K562 (cell line): ENCODE measurements at regions not wholly inside any gene's neighbourhood (a gene's known extent, or its start where the extent isn't known, plus 50 kb on each side); places are given as distances from the start of the nearest gene placed in this dataset.
A peak's percentile ranks its signal among the peaks of the same experiment; 100 is the strongest.

ENCODE experiments used
- CAMTA2 ChIP-seq: fragments of 250-450 bp; sonication (Bioruptor Pico); conservative IDR thresholded peaks from 2 replicates; pipeline ENCODE4 v1.5.1; 2022
- DIDO1 ChIP-seq: fragments of 450-650 bp; IDR thresholded peaks from 2 replicates; pipeline ENCODE4 v1.6.1; 2016; ENCODE audit warnings: low read depth, missing biosample characterization, missing genetic modification characterization
- GTF2A2 ChIP-seq: IDR thresholded peaks from 2 replicates; pipeline ENCODE4 v1.6.1; 2016; ENCODE audit warnings: mild to moderate bottlenecking, missing genetic modification characterization, missing compliant biosample characterization
- LEF1 ChIP-seq: fragments of 450-650 bp; IDR thresholded peaks from 2 replicates; pipeline ENCODE4 v1.6.1; 2016; ENCODE audit warnings: mild to moderate bottlenecking
- MBD2 ChIP-seq: sonication (generic); IDR thresholded peaks from 2 replicates; pipeline ENCODE4 v1.6.1; 2016; ENCODE audit warnings: low read depth, borderline replicate concordance
- MTA2 ChIP-seq: fragments of 450-650 bp; IDR thresholded peaks from 2 replicates; pipeline ENCODE4 v1.6.1; 2016; ENCODE audit warnings: low read depth
- NCOA6 ChIP-seq: fragments of 450-650 bp; IDR thresholded peaks from 2 replicates; pipeline ENCODE4 v1.6.1; 2017; ENCODE audit warnings: mild to moderate bottlenecking
- NELFE ChIP-seq: IDR thresholded peaks from 2 replicates; pipeline ENCODE4 v1.6.1; 2011; ENCODE audit warnings: mild to moderate bottlenecking; ENCODE audit not compliant: insufficient read depth, insufficient read length
- NONO ChIP-seq, 2 experiments: fragments of 200-400 bp in 1 of 2; fragments of 450-650 bp in 1 of 2; formaldehyde crosslinking in 1 of 2; IDR thresholded peaks; 2 replicates each; pipeline ENCODE4 v1.6.1; 2017; ENCODE audit warnings: low read depth in 2 of 2, mild to moderate bottlenecking in 2 of 2, moderate library complexity in 2 of 2, low read length in 1 of 2
- RNF2 ChIP-seq: sonication (generic); IDR thresholded peaks from 2 replicates; pipeline ENCODE4 v1.6.1; 2016
- SRF ChIP-seq, 2 experiments: fragments of 250-450, 450-650 bp in 1 of 2; sonication (Bioruptor Pico) in 1 of 2; sonication (generic) in 1 of 2; formaldehyde crosslinking; IDR thresholded peaks; 2 replicates each; pipeline versions ENCODE4 v1.5.0 to v1.5.1; 2020 to 2022; ENCODE audit warnings: mild to moderate bottlenecking in 1 of 2, missing genetic modification reagents in 1 of 2
- ZBTB2 ChIP-seq: fragments of 450-650 bp; IDR thresholded peaks from 2 replicates; pipeline ENCODE4 v1.6.1; 2016; ENCODE audit warnings: antibody characterized with exemption
- ZNF316 ChIP-seq: fragments of 450-650 bp; IDR thresholded peaks from 2 replicates; pipeline ENCODE4 v1.6.1; 2016
- ZNF699 ChIP-seq: fragments of 250-450 bp; sonication (Bioruptor Pico); IDR thresholded peaks from 2 replicates; pipeline ENCODE4 v1.8.0; 2021; ENCODE audit warnings: mild to moderate bottlenecking, moderate library complexity; ENCODE audit not compliant: insufficient replicate concordance
- ZSCAN32 ChIP-seq: fragments of 450-650 bp; formaldehyde crosslinking; IDR thresholded peaks from 2 replicates; pipeline ENCODE4 v1.4.0; 2020; ENCODE audit warnings: mild to moderate bottlenecking, moderate library complexity
- TF ChIP-seq, protein P1 (sequence below), 2 experiments: IDR thresholded peaks in 1 of 2; conservative IDR thresholded peaks in 1 of 2; 2 replicates each; pipeline ENCODE4 v1.6.1; 2016; ENCODE audit warnings: low read depth in 2 of 2, mild to moderate bottlenecking in 1 of 2, missing compliant biosample characterization in 1 of 2, missing genetic modification characterization in 1 of 2, moderate library complexity in 1 of 2
- TF ChIP-seq, protein P2 (sequence below): fragments of 450-650 bp; formaldehyde crosslinking; conservative IDR thresholded peaks from 2 replicates; pipeline ENCODE4 v1.4.0; 2022; ENCODE audit warnings: mild to moderate bottlenecking, missing genetic modification characterization
- TF ChIP-seq, protein P3 (sequence below): sonication (generic); formaldehyde crosslinking; IDR thresholded peaks from 2 replicates; pipeline ENCODE4 v1.8.0; 2022; ENCODE audit warnings: mild to moderate bottlenecking, missing genetic modification reagents

GRCh38 chr5:89055015-89055694, 172.2 kb upstream of the MEF2C start (continued):
- no peak for TF ChIP-seq SRF (CRISPR knock-in tag; IDR thresholded peaks at IDR 0.05)
- TF ChIP-seq, protein P1, sequence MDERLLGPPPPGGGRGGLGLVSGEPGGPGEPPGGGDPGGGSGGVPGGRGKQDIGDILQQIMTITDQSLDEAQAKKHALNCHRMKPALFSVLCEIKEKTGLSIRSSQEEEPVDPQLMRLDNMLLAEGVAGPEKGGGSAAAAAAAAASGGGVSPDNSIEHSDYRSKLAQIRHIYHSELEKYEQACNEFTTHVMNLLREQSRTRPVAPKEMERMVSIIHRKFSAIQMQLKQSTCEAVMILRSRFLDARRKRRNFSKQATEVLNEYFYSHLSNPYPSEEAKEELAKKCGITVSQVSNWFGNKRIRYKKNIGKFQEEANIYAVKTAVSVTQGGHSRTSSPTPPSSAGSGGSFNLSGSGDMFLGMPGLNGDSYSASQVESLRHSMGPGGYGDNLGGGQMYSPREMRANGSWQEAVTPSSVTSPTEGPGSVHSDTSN (CRISPR knock-in tag; IDR thresholded peaks at IDR 0.05; ENCODE audit: low read depth): no peak
- TF ChIP-seq, protein P1 (tag; conservative IDR thresholded peaks at IDR 0.05; ENCODE audit: low read depth): peak; percentile 27; the same call in 1 of the 2 replicates
- TF ChIP-seq, protein P2, sequence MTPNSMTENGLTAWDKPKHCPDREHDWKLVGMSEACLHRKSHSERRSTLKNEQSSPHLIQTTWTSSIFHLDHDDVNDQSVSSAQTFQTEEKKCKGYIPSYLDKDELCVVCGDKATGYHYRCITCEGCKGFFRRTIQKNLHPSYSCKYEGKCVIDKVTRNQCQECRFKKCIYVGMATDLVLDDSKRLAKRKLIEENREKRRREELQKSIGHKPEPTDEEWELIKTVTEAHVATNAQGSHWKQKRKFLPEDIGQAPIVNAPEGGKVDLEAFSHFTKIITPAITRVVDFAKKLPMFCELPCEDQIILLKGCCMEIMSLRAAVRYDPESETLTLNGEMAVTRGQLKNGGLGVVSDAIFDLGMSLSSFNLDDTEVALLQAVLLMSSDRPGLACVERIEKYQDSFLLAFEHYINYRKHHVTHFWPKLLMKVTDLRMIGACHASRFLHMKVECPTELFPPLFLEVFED (CRISPR knock-in tag): no peak
- TF ChIP-seq RNF2: peak; percentile 61; the same call in 1 of the 2 replicates
- TF ChIP-seq MBD2: peak; percentile 37; the same call in 1 of the 2 replicates
- TF ChIP-seq DIDO1 (tag): no peak
- TF ChIP-seq LEF1: peak; percentile 34
- no peak for TF ChIP-seq NONO (IDR thresholded peaks at IDR 0.05; ENCODE audit: low read depth in 2 of 2, low read length in 1 of 2)
- TF ChIP-seq ZBTB2: 0 out of 2 replicates have a peak, but pooled peaks have one; percentile 26
- peak; percentile 42; the same call in 1 of the 2 replicates for TF ChIP-seq MTA2
- TF ChIP-seq CAMTA2 (CRISPR knock-in tag): no peak
- TF ChIP-seq ZNF699 (CRISPR knock-in tag): no peak
- TF ChIP-seq ZNF316: peak; percentile 88
- TF ChIP-seq, protein P3, sequence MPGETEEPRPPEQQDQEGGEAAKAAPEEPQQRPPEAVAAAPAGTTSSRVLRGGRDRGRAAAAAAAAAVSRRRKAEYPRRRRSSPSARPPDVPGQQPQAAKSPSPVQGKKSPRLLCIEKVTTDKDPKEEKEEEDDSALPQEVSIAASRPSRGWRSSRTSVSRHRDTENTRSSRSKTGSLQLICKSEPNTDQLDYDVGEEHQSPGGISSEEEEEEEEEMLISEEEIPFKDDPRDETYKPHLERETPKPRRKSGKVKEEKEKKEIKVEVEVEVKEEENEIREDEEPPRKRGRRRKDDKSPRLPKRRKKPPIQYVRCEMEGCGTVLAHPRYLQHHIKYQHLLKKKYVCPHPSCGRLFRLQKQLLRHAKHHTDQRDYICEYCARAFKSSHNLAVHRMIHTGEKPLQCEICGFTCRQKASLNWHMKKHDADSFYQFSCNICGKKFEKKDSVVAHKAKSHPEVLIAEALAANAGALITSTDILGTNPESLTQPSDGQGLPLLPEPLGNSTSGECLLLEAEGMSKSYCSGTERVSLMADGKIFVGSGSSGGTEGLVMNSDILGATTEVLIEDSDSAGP (CRISPR knock-in tag): no peak
- no peak for TF ChIP-seq GTF2A2 (tag)
- TF ChIP-seq NELFE: no peak
- no peak for TF ChIP-seq ZSCAN32 (CRISPR knock-in tag)
- TF ChIP-seq NCOA6: no peak
